BLaER1 treated with 17β-estradiol and CSF1 and Interleukin-3, amounts not matched to agents 10 nM and 100 nM (cell line): ENCODE measurements at regions not wholly inside any gene's neighbourhood (a gene's known extent, or its start where the extent isn't known, plus 50 kb on each side); places are given as distances from the start of the nearest gene placed in this dataset.
A peak's percentile ranks its signal among the peaks of the same experiment; 100 is the strongest.
"Not testable (repeated sequence)": the region's sequence is repeated elsewhere in the genome, so short reads cannot be mapped to it uniquely, and the experiment has no call there.

Experiments
- H3K27ac ChIP-seq, 11 experiments: shearing (Covaris generic); formaldehyde crosslinking; 2 replicates each; pipeline ENCODE4 v1.8.1; 2022
- H3K27me3 ChIP-seq, 11 experiments: shearing (Covaris generic); formaldehyde crosslinking; 2 replicates each; pipeline ENCODE4 v1.8.1; 2022
- H3K36me3 ChIP-seq, 11 experiments: shearing (Covaris generic); formaldehyde crosslinking; 2 replicates each; pipeline ENCODE4 v1.8.1; 2022
- H3K4me1 ChIP-seq, 10 experiments: shearing (Covaris generic); formaldehyde crosslinking; 2 replicates each; pipeline ENCODE4 v1.8.1; 2022
- H3K4me2 ChIP-seq, 11 experiments: shearing (Covaris generic); formaldehyde crosslinking; 2 replicates each; pipeline ENCODE4 v1.8.1; 2022
- H3K4me3 ChIP-seq, 10 experiments: shearing (Covaris generic); formaldehyde crosslinking; 2 replicates each; pipeline ENCODE4 v1.8.1; 2022
- H3K9ac ChIP-seq, 11 experiments: shearing (Covaris generic); formaldehyde crosslinking; 2 replicates each; pipeline ENCODE4 v1.8.1; 2022
- H3K9me3 ChIP-seq, 11 experiments: shearing (Covaris generic); formaldehyde crosslinking; replicated peaks in 1 of 11; 2 replicates each; pipeline ENCODE4 v1.8.1; 2022
- H4K20me1 ChIP-seq, 11 experiments: shearing (Covaris generic); formaldehyde crosslinking; 2 replicates each; pipeline ENCODE4 v1.8.1; 2022
- Cebpa-rat ChIP-seq, 11 experiments: shearing (Covaris generic); IDR thresholded peaks; 2 replicates each; pipeline ENCODE4 v1.8.1; 2022

GRCh38 chr15:92715758-92716157, 60.2 kb upstream of the FAM174B start:
- H3K9ac ChIP-seq = 0 out of 22 replicates have a peak overlapping the region, but pooled peaks of 1 of the 11 experiments have one; percentile 74
- no peaks in the 10 kb centered on the region for H4K20me1 ChIP-seq
- no peak overlapping the region for H3K4me2 ChIP-seq
- H3K27ac ChIP-seq = no peak overlapping the region
- peaks cover 0 to 15% (median 8%) of the 10 kb centered on the region in 11 experiments; a peak in 10 of 22 replicates for H3K9me3 ChIP-seq
- peaks cover 0 to 7% (median 0%) of the 10 kb centered on the region in 11 experiments; a peak in 1 of 22 replicates for H3K27me3 ChIP-seq
- H3K4me3 ChIP-seq = no peak overlapping the region
- no peaks in the 10 kb centered on the region for H3K36me3 ChIP-seq
- no peak for TF ChIP-seq Cebpa-rat (IDR thresholded peaks at IDR 0.05)
- peaks cover 0 to 6% (median 0%) of the 10 kb centered on the region in 10 experiments; a peak in 5 of 20 replicates for H3K4me1 ChIP-seq

GRCh38 chr15:92719021-92719420, 63.4 kb upstream of the FAM174B start:
- H3K4me2 ChIP-seq = no peak overlapping the region
- no peaks in the 10 kb centered on the region for H3K36me3 ChIP-seq
- H4K20me1 ChIP-seq = no peaks in the 10 kb centered on the region
- no peak for TF ChIP-seq Cebpa-rat (IDR thresholded peaks at IDR 0.05)
- H3K9me3 ChIP-seq = peaks cover 13 to 38% (median 19%) of the 10 kb centered on the region in 11 experiments; a peak in 21 of 22 replicates
- no peak overlapping the region for H3K9ac ChIP-seq
- no peak overlapping the region for H3K4me3 ChIP-seq
- H3K4me1 ChIP-seq = peaks cover 0 to 5% (median 1%) of the 10 kb centered on the region in 10 experiments; a peak in 8 of 20 replicates
- peaks cover 0 to 5% (median 0%) of the 10 kb centered on the region in 11 experiments; a peak in 1 of 22 replicates for H3K27me3 ChIP-seq
- no peak overlapping the region for H3K27ac ChIP-seq

GRCh38 chr15:92724144-92724543, 68.6 kb upstream of the FAM174B start:
- Histone ChIP-seq H3K4me1 (peaks cover 0 to 13% (median 3%) of the 10 kb centered on the region in 10 experiments; a peak in 10 of 20 replicates), H3K9me3 (peaks cover 13 to 35% (median 19%) of the 10 kb centered on the region in 11 experiments; a peak in 21 of 22 replicates), H3K9ac (no peak overlapping the region), H3K4me2 (peak overlapping the region in 3 of 11 experiments; percentile 19 to 37 (median 35); a peak in 3 of 22 replicates), H3K36me3 (no peaks in the 10 kb centered on the region), H4K20me1 (no peaks in the 10 kb centered on the region), H3K27ac (no peak overlapping the region), H3K27me3 (no peaks in the 10 kb centered on the region), H3K4me3 (no peak overlapping the region)
- no peak for TF ChIP-seq Cebpa-rat (IDR thresholded peaks at IDR 0.05)

- Histone ChIP-seq H3K27ac (no peak overlapping the region), H3K36me3 (no peaks in the 10 kb centered on the region), H3K9ac (no peak overlapping the region), H3K9me3 (peaks cover 13 to 35% (median 22%) of the 10 kb centered on the region in 11 experiments; a peak in 21 of 22 replicates), H3K4me1 (peaks cover 0 to 13% (median 3%) of the 10 kb centered on the region in 10 experiments; a peak in 10 of 20 replicates), H3K4me3 (no peak overlapping the region), H3K27me3 (no peaks in the 10 kb centered on the region), H4K20me1 (no peaks in the 10 kb centered on the region), H3K4me2 (no peak overlapping the region)
- TF ChIP-seq Cebpa-rat (IDR thresholded peaks at IDR 0.05) = no peak
Observed at GRCh38 chr15:92725171-92725570, 69.6 kb upstream of the FAM174B start.

- H3K9ac ChIP-seq = no peak overlapping the region
- no peak overlapping the region for H3K4me3 ChIP-seq
- H3K4me2 ChIP-seq = peak overlapping the region in 3 of 11 experiments; percentile 31 to 45 (median 36); a peak in 3 of 22 replicates
- no peaks in the 10 kb centered on the region for H4K20me1 ChIP-seq
- peaks cover 0 to 12% (median 5%) of the 10 kb centered on the region in 11 experiments; a peak in 13 of 22 replicates for H3K9me3 ChIP-seq
- H3K27ac ChIP-seq = no peak overlapping the region
- no peak for TF ChIP-seq Cebpa-rat (IDR thresholded peaks at IDR 0.05)
- H3K4me1 ChIP-seq = peaks cover 0 to 18% (median 5%) of the 10 kb centered on the region in 10 experiments; a peak in 11 of 20 replicates
- H3K27me3 ChIP-seq = no peaks in the 10 kb centered on the region
- no peaks in the 10 kb centered on the region for H3K36me3 ChIP-seq
Observed at GRCh38 chr15:92728266-92728665, 72.7 kb upstream of the FAM174B start.

- Histone ChIP-seq H3K27ac (peak overlapping the region in 2 of 11 experiments; percentile 48 to 57; a peak in 4 of 22 replicates), H3K9ac (no peak overlapping the region)
Observed at GRCh38 chr15:92733090-92733933, 77.7 kb upstream of the FAM174B start.

GRCh38 chr15:92733934-92734521, 78.5 kb upstream of the FAM174B start:
- Histone ChIP-seq H3K9me3 (peaks cover 0 to 7% (median 0%) of the 10 kb centered on the region in 11 experiments; a peak in 2 of 22 replicates), H3K4me3 (no peak overlapping the region), H3K4me1 (peaks cover 0 to 15% (median 3%) of the 10 kb centered on the region in 10 experiments; a peak in 6 of 20 replicates), H3K4me2 (no peak overlapping the region; a peak in 1 of 22 replicates), H3K9ac (no peak overlapping the region), H3K27ac (peak overlapping the region in 2 of 11 experiments; percentile 48 to 57; a peak in 4 of 22 replicates), H4K20me1 (no peaks in the 10 kb centered on the region), H3K27me3 (no peaks in the 10 kb centered on the region), H3K36me3 (no peaks in the 10 kb centered on the region)
- TF ChIP-seq Cebpa-rat (IDR thresholded peaks at IDR 0.05) = no peak

More at GRCh38 chr15:92733090-92733933, 77.7 kb upstream of the FAM174B start:
- Histone ChIP-seq H3K9me3 (peaks cover 0 to 7% (median 0%) of the 10 kb centered on the region in 11 experiments; a peak in 2 of 22 replicates), H4K20me1 (no peaks in the 10 kb centered on the region), H3K27me3 (no peaks in the 10 kb centered on the region), H3K4me2 (peak overlapping the region in 4 of 11 experiments; percentile 17 to 40 (median 34); a peak in 4 of 22 replicates), H3K4me1 (peaks cover 0 to 20% (median 3%) of the 10 kb centered on the region in 10 experiments; a peak in 7 of 20 replicates), H3K4me3 (no peak overlapping the region), H3K36me3 (no peaks in the 10 kb centered on the region)
- TF ChIP-seq Cebpa-rat (IDR thresholded peaks at IDR 0.05) = no peak

GRCh38 chr15:92739246-92739645, 83.7 kb upstream of the FAM174B start:
- H3K27ac ChIP-seq, H3K36me3 ChIP-seq, H3K27me3 ChIP-seq, H3K4me2 ChIP-seq, H3K4me3 ChIP-seq, H4K20me1 ChIP-seq, H3K9ac ChIP-seq, H3K4me1 ChIP-seq: not testable (repeated sequence)
- peaks cover 0 to 10% (median 0%) of the 10 kb centered on the region in 11 experiments; a peak in 7 of 22 replicates for H3K9me3 ChIP-seq

GRCh38 chr15:92745845-92746271, 90.3 kb upstream of the FAM174B start:
- no peak for TF ChIP-seq Cebpa-rat (IDR thresholded peaks at IDR 0.05)
- Histone ChIP-seq H3K4me2 (no peak overlapping the region), H4K20me1 (no peaks in the 10 kb centered on the region)

More at GRCh38 chr15:92745845-92746271, 90.3 kb upstream of the FAM174B start:
- no peak overlapping the region for H3K9ac ChIP-seq
- no peaks in the 10 kb centered on the region for H3K4me1 ChIP-seq
- no peak overlapping the region for H3K4me3 ChIP-seq
- no peak overlapping the region for H3K27ac ChIP-seq
- H3K36me3 ChIP-seq = no peaks in the 10 kb centered on the region
- peaks cover 0 to 15% (median 0%) of the 10 kb centered on the region in 11 experiments; a peak in 4 of 22 replicates for H3K9me3 ChIP-seq
- no peaks in the 10 kb centered on the region for H3K27me3 ChIP-seq
